Fibroblast of skin of left biceps (primary cell): ENCODE measurements at regions not wholly inside any gene's neighbourhood (a gene's known extent, or its start where the extent isn't known, plus 50 kb on each side); places are given as distances from the start of the nearest gene placed in this dataset.
"Not testable (repeated sequence)": the region's sequence is repeated elsewhere in the genome, so short reads cannot be mapped to it uniquely, and the experiment has no call there.

Experiments
- DNase-seq, 2 experiments: peaks; one replicate each; pipeline ENCODE4 v3.0.0-alpha.2; 2013; ENCODE audit warnings: low read depth in 2 of 2

DNA sequence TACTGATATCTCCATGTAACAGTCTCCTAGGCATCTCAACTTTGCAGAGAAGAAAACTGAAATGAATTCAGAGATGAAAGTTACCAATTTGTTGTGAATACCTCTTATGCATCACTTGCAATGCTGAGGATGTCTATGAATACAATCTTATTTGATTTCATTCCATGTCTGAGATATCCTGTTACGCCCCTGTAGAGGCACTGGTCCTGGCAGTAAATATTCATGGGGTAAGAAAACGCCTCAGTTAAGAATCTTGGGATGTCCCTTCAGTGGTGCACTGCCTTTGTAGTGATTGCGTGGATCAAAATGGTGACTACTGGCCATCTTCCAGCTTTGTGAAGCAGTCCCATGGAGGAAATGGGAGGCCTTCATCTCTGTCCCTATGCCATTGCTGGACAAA lies 229.1 kb upstream of the C9orf72 start:
- DNase-seq, result no peak

DNA sequence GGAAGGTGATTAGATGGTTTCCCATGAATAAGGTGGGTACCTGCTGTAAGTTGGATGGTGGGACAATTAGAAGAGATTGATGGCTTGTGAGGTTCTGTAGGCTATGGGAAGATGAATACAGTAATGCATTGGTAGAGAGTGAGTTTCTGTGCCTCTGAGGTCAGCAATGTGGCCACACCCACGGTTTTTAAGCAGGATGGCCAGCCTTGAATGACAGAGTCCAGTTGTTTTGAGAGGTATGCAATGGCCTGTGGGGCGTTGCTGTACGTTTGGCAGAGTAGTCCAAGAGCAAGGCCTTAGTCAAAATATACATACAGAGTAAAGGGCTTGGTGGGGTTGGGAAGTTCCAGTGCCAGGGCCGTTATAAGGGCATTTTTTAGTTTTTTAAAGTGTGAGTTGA lies 235.6 kb upstream of the C9orf72 start:
- no peak for DNase-seq

DNA sequence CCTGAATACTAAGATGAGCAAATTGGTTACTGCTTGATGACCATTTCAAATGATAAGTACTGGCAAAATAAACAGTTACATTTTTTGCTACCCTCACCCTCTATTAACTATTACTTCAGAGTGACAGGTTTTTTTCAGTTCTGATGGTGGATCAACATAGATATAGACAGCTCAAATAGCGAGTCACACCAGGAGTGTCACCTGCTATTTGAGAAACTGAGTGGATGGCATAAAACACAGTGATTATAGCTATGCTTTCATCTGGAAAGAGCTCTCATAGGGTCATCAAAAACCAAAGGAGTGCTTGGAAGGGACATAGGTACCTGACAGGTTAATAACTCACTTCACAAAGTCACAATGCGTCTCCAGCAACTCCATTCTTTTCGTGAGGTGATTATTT lies 244.5 kb upstream of the C9orf72 start:
- DNase-seq, result no peak

GRCh38 chr9:27818348-27818747 lies 245.1 kb upstream of the C9orf72 start:
- no peak for DNase-seq

DNA sequence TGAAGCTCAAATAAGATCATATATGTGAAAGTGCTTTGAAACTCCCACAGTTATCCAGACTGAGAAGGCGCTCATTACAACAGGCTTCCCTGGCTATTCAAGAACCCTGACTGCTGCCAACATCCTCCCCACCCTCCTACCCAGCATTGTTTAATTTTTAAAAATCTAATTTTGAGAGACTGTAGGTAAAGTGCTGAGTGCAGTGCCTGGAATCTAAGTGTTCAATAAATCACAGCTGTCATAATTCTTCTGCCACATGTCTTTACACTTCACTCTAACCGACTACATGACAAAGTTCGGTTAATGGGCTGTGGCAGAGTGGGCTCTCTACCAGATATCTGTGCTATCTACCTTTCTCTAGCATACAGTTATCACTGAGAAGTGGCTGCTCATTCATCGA lies 255.6 kb upstream of the C9orf72 start:
- DNase-seq, result no peak

DNA sequence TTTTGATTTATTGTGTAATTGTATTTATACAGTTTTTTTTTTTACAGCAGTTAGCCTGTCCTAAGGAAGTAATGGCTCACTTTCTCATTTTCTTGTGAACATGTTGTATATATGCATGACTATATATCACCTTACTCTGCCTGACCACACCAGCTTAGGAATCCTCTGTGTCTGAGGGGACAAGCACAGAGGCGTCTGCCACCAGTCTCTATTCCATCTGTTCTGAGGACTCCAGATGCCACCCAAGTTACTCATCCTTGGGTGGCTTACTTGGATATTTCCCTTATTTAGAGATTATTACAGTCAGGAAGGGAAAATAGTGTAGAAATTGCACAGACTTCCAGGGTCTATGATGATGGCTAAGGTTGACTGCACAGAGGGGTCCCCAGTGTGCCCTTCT lies 256.3 kb upstream of the C9orf72 start:
- no peak for DNase-seq

DNA sequence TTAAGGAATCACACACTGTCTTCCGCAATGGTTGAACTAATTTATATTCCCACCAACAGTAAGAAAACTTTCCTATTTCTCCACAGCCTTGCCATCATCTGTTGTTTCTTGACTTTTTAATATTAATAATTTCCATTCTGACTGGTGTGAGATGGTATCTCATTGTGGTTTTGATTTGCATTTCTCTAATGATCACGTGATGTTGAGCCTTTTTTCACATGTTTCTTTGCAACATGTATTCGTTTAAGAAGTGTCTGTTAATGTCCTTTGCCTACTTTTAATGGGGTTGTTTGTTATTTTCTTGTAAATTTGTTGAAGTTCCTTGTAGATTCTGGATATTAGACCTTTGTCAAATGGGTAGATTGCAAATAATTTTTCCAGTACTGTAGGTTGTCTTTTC lies 258.8 kb upstream of the C9orf72 start:
- DNase-seq, result not testable (repeated sequence)

DNA sequence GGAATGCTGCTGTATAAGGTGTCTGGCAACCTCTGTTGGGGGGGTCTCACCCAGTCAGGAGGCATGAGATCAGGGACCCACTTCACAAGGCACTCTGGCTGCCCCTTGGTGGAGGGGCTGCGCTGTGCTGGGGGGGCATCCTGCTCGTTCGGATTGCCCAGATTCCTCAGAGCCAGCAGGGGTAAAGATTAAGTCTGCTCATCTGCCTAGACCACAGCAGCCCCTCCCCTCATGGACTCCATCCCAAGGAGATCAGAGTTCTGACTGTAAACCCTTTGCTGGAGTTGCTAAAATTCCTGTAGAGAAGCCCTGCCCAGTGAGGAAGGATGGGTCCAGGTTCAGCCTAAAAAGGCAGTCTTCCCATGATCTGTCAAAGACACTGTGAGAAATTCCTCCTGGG lies 262.0 kb upstream of the C9orf72 start:
- DNase-seq, result no peak

GRCh38 chr9:27835746-27836145 lies 262.5 kb upstream of the C9orf72 start:
- DNase-seq, result no peak

DNA sequence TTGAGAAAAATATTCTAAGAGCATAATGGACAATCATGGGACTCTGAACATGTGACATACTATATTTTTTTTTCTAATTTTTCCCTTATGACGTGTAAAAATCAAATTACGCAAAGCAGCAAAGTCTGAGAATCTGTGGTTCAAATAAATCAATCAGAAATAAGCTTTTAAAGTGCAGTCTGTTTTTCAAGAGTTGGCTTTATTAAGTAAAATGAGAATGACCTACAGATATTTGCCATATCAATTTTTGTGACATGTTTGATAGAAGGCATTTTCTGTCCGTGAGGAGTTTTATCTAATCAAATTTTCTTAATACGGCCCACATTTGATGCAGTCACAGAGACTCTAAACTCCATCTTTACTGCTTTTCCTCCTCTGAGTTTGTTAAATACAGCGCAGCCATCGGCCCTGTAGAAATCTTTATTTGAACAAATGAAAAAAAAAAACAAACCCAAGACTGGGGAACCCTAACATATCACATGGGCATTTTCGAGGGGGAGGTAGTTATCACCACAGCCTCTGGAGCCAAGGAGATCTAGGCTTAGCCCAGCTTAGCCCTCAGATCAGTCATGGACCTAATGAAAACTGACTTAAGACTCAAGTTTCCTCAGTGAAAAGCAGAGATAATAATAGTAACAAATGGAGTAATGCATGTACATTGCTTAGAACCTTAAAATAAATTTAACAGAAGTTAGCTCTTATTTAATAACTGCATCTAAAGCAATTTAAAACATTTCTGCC lies 263.6 kb upstream of the C9orf72 start:
- DNase-seq, result no peak

GRCh38 chr9:27838876-27839275 lies 265.6 kb upstream of the C9orf72 start:
- no peak for DNase-seq

DNA sequence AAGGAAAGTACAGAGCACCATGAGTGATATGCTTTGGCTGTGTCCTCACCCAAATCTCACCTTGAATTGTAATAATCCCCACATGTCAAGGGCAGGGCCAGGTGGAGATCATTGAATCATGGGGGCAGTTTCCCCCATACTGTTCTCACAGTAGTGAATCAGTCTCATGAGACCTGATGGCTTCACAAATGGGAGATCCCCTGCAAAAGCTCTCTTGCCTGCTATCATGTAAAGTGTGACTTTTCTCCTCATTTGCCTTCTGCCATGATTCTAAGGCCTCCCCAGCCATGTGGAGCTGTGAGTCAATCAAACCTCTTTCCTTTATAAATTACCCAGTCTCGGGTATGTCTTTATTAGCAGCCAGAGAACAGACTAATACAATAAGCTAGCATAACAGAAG lies 266.5 kb upstream of the C9orf72 start:
- not testable (repeated sequence) for DNase-seq

DNA sequence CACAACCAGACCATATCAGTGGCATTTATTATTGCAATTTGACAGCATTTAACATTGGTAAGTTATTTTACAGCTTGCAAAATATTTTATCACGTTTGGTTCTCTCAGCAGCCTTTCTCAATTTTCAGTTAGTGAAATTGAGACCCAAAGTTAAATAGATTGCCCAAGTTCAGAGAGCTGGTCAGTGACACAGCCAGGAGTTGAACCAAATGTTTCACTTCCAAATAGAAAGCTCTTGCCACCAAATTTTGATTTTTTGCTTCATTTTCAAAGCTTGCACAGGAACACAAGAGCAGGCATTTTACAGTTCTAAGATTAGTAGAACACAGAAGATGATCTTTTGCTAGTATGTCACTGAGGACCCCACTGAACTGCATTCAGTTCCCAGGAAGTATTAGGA lies 271.5 kb upstream of the C9orf72 start:
- DNase-seq, result no peak

DNA sequence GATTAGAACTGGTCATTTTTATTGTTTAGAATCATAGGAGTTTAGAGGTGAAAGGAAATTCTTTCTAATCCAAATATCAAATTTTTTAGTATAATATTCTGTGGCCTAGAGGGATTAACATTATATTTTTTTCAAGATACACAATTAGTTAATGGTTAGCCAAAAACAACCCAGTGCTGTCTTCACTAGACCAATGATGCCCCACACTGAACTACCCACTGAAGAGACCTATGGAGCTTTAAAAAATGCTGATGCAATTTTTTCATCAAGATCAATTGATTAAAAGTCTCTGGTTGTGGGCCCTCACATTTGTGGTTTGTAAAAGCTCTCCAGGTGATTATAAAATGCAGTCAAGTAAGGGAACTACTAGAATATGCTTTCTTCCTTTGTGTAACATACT lies 274.1 kb upstream of the C9orf72 start:
- DNase-seq, result no peak

DNA sequence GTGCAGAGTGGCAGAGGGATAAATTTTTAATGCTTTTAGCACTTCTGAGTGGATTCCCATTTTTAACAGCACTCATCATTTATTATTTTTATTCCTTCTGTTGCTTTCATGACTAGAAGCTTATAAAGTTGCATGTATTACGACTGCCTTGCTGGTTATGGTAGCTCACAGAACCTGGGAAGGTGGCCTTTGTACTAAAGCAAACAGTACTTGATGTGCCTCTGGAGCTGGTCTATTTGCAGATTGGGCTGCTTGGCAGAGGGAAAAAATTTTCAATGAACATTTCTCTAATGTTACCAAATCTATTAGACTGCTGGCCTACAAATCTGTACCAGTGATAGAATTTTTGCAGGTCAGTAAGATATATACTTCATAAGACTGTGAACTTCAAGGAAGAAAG lies 274.5 kb upstream of the C9orf72 start:
- no peak for DNase-seq

DNA sequence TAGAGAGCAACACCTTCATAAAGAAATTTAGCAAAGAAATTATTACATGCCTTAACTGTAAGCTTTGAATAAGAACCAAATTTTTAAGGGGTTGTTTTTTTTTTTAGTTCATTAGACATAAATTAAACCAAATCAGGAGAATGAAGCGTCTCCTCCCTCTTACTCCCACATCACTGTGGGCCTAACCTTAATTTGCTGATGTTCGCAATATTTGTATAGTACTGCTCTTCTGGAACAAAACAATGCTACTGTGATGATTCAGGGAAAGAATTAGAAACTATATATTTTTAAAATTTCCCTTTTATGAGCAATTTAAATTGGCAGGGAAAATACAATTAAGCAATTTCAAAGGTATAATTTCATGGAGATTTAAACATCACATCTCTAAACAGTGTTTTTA lies 275.0 kb upstream of the C9orf72 start:
- DNase-seq, result no peak

DNA sequence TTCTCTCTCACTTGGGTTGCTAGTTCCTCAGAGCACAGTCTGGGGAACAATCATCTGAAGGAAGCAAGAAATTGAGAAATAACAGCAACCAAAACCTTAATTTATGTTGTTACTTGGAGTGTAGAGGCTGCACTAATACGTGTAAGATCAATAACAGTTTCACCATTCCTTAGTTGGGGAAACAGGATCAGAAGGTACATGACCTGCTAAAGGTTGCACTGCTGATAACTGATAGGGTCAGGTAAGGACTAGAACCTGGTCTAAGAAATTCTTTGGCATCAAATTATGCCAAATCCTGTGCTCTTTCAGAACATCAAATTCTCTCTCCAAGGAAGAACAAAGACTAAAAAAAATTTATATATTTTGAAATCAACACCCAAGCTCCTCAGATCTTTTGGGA lies 278.6 kb upstream of the C9orf72 start:
- DNase-seq, result no peak

GRCh38 chr9:27853529-27853928 lies 280.2 kb upstream of the C9orf72 start:
- DNase-seq, result no peak

DNA sequence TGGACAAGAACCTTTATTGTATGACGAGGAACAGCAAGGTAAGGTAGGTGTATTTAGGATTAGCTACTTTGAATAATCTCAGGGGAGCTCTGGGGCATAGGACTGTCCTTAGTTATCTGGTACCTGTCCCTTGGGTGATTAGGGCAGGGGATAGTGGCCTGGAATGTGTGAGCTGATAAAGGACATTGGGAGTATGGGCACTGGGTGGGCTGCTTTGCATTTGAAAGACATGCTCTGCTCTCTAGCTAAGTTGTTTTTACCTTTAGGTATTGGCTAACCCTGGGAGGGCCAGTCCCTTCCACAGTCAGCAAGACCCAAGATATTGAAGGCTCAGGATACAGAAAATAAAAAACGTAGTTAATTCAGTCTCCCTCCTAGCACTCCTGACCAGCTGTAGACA lies 282.8 kb upstream of the C9orf72 start:
- no peak for DNase-seq

GRCh38 chr9:27856748-27857147 lies 283.5 kb upstream of the C9orf72 start:
- no peak for DNase-seq

DNA sequence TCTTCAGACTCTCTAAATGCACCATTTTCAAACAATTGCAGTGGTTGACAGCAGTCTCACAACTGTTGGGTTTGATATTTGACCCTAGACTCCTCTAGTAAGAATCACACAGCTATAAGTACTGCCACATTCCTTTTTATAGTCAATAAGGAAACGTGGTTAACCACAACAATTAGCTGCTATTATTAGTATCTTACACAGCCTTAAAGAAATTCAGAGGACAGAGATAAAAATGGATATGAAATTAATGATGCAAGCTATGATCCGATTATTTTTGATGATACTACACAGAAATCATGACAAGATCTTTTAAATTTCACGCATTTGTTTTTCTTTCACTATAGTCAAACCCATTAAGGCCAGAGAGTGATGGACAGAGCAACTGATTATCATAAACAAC lies 288.6 kb upstream of the C9orf72 start:
- DNase-seq, result peak; percentile 42 to 51

DNA sequence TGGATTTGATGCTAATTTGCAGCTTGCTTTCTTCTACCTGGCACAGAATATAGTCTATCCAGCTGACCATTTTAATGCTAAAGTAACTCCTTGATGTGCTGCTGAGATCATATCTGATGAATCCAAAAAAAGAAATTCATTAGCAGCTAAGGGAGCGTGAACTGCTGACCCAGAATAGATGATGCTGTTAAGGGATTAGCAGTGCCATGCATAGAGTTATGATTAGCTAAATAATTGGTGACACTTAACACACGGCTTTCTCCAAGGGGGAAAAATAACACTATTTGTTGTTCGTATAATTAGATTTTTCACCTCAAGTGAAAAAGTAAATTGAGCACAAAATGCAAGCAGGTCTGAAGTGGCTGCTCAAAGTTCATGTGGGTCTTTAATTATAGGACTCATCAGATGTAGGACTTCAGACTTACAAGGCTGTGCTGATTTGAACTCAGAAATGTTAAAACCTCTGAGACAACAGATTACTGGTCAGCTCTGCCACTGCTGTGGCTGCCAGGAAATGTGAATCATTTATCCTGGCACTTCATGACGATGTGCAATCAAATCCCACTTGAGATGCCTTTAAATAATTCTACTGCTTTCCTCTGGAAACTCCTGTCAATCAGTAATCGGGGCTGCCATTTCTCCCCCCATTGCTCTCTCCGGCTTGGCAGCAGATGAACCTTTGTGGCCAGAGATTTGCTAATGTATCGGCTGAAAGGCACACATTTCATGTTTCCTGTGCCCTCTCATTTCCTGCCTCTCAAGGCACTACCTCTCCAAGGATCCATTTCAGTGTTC lies 291.6 kb upstream of the C9orf72 start:
- DNase-seq, result peak; percentile 21 to 24

DNA sequence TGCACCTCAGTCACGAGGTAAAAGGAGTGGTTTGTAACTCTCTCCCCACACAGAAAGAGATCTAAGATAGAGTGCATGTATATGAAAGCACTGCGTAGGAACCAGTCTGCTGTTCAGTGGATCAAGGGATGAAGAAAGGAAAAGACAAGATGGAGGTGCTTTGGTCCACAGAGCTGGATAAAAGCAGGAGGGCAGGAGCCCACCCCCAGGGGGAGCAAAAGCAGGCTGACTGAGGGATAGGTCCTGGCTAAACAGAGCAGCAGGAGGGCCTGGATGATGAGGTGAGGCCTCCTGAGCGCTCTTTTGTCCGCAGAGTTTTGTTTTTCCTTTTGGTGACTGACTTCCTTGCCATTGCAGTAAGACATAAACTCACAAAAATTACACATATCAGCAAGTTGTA lies 293.5 kb upstream of the C9orf72 start:
- DNase-seq, result no peak
